ENCODE measurements at regions not wholly inside any gene's neighbourhood (a gene's known extent, or its start where the extent isn't known, plus 50 kb on each side); places are given as distances from the start of the nearest gene placed in this dataset.

- TF ChIP-seq CTCF (IDR thresholded peaks at IDR 0.05): no peak
- no peak for TF ChIP-seq POLR2A (IDR thresholded peaks at IDR 0.05)
- no peak overlapping the region for H3K27ac ChIP-seq
- intact Hi-C loops (cut with DNase I): no loop called here
- H3K36me3 ChIP-seq: no peaks in the 10 kb centered on the region
- H3K4me1 ChIP-seq: peaks cover 0 to 10% (median 0%) of the 10 kb centered on the region in 3 donors
- H3K27me3 ChIP-seq: no peaks in the 10 kb centered on the region
- H3K9me3 ChIP-seq: no peaks in the 10 kb centered on the region
- DNase-seq: no peak
- H3K4me3 ChIP-seq: no peak overlapping the region
- 89 to 100% methylated on average over 1 of the region's 1 CpG for WGBS, 2 donors
These were observed 79.1 kb upstream of the ETAA1 start for GRCh38 chr2:67318031-67318430.

GRCh38 chr2:67318563-67318962, 78.6 kb upstream of the ETAA1 start:
- TF ChIP-seq POLR2A (IDR thresholded peaks at IDR 0.05) (no peak), CTCF (IDR thresholded peaks at IDR 0.05) (no peak)
- Histone ChIP-seq H3K27me3 (no peaks in the 10 kb centered on the region), H3K27ac (peak overlapping the region in 2 of 4 donors; percentile 15 to 47), H3K36me3 (no peaks in the 10 kb centered on the region), H3K4me1 (peaks cover 0 to 10% (median 0%) of the 10 kb centered on the region in 3 donors), H3K4me3 (no peak overlapping the region), H3K9me3 (no peaks in the 10 kb centered on the region)
- intact Hi-C loops (cut with DNase I): no loop called here
- DNase-seq: no peak
- 73 to 83% methylated on average over 3 of the region's 3 CpGs for WGBS, 2 donors

GRCh38 chr2:67318993-67319481, 78.1 kb upstream of the ETAA1 start:
- intact Hi-C loops (cut with DNase I): no loop called here
- TF ChIP-seq POLR2A (IDR thresholded peaks at IDR 0.05) (no peak), CTCF (IDR thresholded peaks at IDR 0.05) (no peak)
- Histone ChIP-seq H3K36me3 (no peaks in the 10 kb centered on the region), H3K27ac (peak overlapping the region in 2 of 4 donors; percentile 15 to 47), H3K4me1 (peaks cover 0 to 10% (median 0%) of the 10 kb centered on the region in 3 donors), H3K4me3 (no peak overlapping the region), H3K27me3 (no peaks in the 10 kb centered on the region), H3K9me3 (no peaks in the 10 kb centered on the region)
- WGBS, 2 donors: 72 to 76% methylated on average over 5 to 6 of the region's 6 CpGs
- no peak for DNase-seq

- Histone ChIP-seq H3K4me3 (no peak overlapping the region), H3K27me3 (no peaks in the 10 kb centered on the region), H3K27ac (peak overlapping the region in 1 of 4 donors; percentile 2), H3K36me3 (no peaks in the 10 kb centered on the region), H3K4me1 (peaks cover 0 to 10% (median 0%) of the 10 kb centered on the region in 3 donors), H3K9me3 (no peaks in the 10 kb centered on the region)
- TF ChIP-seq POLR2A (IDR thresholded peaks at IDR 0.05): no peak
- no peak for TF ChIP-seq CTCF (IDR thresholded peaks at IDR 0.05)
- intact Hi-C loops (cut with DNase I): no loop called here
- WGBS, 2 donors: 67 to 83% methylated on average over 3 of the region's 3 CpGs
- DNase-seq: no peak
These were observed 76.1 kb upstream of the ETAA1 start for GRCh38 chr2:67320861-67321587.

GRCh38 chr2:67321588-67321903, 75.6 kb upstream of the ETAA1 start:
- Histone ChIP-seq H3K4me3 (no peak overlapping the region), H3K27me3 (no peaks in the 10 kb centered on the region), H3K36me3 (no peaks in the 10 kb centered on the region), H3K9me3 (no peaks in the 10 kb centered on the region), H3K4me1 (peaks cover 0 to 10% (median 0%) of the 10 kb centered on the region in 3 donors), H3K27ac (peak overlapping the region in 1 of 4 donors; percentile 2)
- intact Hi-C loops (cut with DNase I): no loop called here
- TF ChIP-seq CTCF (IDR thresholded peaks at IDR 0.05) (no peak), POLR2A (IDR thresholded peaks at IDR 0.05) (no peak)
- WGBS, 2 donors: 84 to 87% methylated on average over 3 of the region's 3 CpGs
- DNase-seq: no peak

Data from esophagus squamous epithelium (tissue), 5 donors.